CD4-positive, alpha-beta T cell treated with Interleukin-4 for 4 hours (primary cell): ENCODE measurements at regions not wholly inside any gene's neighbourhood (a gene's known extent, or its start where the extent isn't known, plus 50 kb on each side); places are given as distances from the start of the nearest gene placed in this dataset.
"Not testable (repeated sequence)": the region's sequence is repeated elsewhere in the genome, so short reads cannot be mapped to it uniquely, and the experiment has no call there.

ENCODE experiments used
- DNase-seq: peaks from one replicate; pipeline ENCODE4 v3.0.0-alpha.2; 2020

DNA sequence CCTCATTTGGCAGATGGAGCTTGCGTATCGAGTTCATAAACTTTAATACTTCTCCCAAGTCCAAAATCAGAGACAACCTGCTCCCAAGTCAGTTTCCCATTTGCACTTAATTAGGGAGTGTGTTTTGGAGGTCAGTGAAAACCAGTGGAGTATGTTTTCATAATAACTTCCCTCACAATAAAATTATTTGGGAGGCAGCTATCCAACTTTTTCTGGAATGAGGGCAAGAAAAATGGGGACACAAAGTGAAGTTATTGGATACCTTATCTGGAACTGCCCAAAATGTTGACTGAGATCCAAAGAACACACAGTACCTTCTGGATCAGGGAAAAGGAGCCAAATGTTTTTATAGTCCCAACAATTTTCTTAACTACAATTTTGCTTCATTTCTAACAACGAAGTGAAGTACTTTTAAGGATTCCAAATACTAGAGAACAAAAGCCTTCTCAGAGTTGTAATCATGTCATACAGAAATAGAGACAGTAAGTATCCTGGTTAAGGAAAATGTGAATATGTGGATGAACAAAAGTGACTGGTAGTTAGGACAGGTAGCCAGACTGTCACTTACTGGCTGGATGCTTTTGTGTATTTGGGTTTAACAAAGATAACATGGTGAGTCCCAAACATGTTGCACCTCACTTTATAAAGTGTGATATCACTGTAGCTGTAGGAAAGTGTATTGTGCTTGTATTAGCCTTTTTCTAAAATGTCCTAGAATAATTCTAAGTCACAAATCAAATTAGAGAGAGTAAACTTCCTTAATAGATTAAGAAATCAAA is 325.0 kb downstream of the HLX start:
- DNase-seq: no peak

DNA sequence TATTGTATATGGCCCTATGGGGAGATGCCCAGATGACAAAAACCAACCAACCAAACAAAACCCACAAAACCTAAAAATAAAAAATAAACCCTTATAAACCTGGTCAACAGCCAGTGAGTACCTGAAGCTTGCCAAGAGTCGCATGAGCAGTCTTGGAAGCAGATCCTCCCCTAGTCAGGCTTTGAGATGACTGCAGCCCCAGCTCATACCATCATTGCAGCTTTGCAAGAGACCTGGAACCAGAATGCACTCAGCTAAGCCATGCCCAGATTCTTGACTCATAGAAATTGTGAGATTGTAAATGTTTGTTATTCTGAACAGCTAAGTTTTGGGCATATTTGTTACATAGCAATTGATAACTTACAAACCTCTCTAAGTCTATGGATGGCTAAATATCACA is 326.8 kb downstream of the HLX start:
- DNase-seq: no peak

DNA sequence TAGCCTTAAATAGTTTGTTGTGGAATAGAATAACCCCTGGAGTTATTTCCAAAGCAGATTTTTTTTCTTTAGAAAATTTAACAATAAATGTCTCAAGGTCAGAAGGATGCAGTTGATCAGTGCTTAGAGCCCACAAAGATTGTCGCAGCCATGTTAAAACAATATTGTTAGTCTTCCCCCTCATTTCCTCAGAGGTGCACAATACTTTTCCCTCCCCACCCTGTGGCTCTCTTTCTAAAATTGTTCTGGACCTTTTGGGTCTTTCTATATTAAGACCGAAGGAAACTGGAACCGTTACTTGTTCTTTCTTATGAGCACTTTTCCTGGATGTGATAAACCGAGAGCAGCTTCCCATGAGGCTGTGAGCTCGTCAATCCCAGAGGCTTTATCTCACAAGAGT is 333.7 kb downstream of the HLX start:
- no peak for DNase-seq

DNA sequence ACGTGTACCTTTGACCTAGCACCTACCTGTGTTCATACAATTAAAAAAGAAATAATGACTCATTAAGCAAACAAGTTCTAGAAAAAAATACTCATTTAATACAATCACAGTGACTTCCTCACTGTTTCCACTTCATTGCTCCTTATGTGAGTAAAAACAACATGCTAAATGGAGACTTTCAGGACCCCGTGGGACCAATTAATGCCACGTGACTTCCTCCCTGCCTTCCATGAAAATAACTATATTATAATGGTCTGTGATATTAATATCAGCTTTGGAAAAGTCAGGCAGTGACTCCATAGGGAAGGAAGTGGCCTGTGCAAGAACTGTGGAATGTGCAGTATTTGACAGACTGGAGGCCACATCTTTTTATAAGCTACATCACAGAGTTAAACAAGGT is 337.8 kb downstream of the HLX start:
- no peak for DNase-seq

DNA sequence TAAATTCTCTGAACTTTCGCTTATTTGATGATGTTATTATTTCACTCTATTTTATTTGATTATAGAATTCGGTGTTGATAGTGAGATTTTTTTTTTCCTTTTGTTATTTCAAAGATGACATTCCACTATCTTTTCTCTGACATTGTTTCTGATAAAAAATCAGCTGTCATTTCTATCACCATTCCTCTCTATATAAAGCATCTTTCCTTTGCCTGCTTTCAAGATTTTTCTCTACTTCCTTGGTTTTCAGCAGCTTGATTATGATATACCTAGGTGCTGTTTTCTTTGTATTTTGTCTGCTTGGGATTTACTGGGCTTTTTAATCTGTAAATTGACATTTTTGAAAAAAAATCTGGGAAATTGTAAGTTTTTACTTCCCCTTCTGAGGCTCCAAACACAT is 344.0 kb downstream of the HLX start:
- no peak for DNase-seq

DNA sequence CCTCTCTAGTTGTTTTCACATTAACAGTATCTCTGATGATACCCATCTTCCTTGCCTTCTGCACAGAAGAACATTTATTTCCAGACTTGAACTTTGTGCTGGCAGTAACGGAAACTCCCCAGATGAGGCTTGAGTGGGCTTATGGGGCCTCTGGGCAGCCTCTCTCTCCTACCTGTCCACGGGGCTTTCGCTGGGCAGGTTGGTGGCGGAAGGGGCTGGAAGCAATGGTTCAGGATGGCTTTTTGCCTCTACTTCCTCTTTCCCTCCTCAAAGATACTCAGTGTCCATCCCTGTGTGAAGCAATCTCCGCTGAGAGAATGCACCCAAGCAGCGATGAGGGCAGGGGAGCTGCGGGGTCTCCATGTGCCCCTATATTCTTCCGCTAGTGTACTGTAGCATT is 348.2 kb downstream of the HLX start:
- no peak for DNase-seq

DNA sequence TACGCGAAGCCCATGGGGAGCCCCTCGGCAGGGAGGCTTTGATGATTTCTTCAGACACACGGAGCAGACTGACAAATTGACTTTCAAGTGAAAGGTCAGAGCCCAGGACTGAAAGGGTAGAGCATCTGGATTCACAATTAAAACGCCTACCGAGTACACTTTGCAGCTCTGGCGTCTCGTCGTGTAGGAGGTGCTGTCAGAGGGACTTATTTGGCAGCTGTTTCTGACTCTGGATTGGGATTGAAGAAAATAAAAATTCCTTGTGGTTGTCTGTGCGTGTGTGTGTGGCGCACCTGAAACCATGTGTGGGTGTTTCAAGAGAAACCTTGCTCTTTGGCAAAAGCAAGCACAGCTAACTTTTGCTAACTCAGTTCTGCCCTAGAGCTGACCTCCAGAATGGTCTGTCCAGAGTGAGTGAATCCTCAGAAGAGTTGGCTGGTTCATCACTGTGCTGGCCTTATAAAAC is 348.7 kb downstream of the HLX start:
- no peak for DNase-seq

DNA sequence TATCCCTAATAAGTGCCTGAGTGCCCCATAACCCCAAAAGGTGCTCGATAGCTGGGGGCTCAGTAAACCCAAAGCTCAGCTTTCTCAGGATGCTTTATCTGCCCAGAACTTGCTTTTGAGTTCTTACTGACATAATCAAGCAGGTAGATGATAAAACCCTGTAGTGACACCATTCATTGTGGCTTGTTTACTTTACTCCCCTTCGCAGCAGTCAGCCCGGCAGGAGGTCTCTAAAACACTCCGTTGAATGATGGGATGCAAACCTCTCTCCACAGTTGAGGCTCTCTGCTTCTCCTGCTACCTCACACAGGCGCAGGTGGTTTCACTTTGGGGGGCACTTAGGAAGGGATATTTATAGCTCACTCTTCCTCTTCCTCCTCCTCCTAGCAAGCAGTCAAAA is 349.4 kb downstream of the HLX start:
- no peak for DNase-seq

DNA sequence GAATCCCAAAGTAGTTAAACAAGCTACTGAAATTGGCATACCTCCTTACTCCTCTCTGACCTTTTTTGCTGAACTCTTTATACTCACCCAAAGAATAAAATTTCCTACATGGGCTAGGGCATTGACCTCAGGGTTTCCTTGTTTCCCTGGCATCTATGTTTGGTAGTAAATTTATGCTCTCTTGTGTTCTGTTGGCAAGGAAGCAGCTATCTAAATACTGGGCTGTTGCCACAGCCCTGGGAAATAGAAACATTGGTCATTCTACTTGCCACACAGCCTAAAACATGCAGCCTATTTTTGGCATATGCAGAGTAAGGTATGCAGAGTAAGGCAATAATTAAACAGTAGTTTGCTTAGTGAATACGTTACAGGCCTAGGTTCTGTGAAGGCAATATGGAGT is 351.4 kb downstream of the HLX start:
- DNase-seq: no peak

DNA sequence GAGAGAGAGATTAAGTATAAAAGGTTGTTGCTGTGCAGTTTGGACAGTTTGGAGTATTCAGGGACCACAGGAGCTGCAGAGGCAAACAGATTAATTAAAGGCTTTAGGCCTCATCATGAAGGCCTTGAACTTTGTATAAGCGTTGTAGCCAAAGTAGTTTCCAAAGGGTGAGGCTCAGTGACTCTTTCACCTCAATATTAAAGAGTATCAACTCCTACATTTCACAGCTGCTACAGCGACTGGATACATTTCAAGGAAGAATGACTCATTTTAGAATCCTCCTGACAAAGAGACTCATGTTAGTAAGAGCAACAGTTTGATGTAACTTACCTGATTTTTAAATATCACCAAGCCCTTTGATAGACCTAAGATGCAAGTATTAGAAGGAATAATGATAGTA is 355.5 kb downstream of the HLX start:
- DNase-seq: no peak

DNA sequence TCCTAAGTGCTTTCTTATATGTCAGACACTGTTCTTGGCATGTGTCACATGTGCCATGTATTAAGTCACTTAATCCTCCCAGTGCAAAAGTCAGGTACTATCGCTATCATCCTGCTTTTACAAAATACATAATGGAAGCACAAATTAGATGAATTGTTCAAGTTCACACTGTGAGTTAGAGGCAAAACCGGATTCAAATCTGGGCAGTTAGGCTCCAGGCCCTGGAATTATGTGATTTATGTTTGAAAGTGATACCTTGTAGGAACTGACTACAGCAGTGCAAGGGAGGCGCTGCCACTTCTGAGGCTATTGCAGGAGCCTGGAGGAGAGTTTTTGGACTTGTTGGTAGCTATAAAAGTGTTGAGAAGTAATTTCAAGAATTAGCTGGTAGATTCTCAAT is 358.3 kb downstream of the HLX start:
- DNase-seq: no peak

DNA sequence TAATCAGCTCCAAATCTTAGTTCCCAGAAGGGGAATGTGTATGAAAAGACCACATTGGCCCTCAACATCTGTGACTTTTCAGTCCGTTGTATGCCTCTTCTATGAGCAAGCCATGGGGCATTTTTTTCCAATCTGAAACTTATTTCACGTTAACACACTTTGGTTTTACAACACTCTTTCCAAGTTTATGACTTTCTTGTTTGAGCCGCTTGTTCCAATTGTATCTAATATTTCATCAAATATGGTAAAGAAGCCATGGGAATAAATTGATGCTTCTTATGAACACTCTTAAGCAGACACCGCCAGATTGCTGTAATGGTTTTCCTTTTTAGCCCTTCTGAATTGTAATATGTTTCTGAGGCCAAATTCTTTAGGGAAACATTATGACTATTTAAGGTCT is 359.9 kb downstream of the HLX start:
- DNase-seq: no peak

DNA sequence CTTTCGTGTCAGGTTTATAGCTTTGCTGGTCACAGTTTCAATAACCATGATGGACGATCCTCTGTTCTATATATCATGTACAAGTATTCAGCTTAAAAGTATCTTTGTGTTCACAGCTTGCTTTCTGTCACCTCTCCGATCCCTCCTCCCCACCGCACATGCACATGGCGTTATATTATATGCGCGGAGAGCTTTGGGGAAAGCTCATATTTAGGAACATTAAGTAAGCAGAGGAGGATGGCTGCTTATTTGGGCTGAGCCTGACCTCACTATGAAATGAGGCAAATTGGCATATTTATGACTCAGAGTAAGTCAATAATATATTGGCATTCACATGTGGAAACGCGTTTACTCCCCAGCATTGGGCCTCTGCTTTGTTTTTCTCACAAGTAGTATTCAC is 360.5 kb downstream of the HLX start:
- DNase-seq: no peak

DNA sequence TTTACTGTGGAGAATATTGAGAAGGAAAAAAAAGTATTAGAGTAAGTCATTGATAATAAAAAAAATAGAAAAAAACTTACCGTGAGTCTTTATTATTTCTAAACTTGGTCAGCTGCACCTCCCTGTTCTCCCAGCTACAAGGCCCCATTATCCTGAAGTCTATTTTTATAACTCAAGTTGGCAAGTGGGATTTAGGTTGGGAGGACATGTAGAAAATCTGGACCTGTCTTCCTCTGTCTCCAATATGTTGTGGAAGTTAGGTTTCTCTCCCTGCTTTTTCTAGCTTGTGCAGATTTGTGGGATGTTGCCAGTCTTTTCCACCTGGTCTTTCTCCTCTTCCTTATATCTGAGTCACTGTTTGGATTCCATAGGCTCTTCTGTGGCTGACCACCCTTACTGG is 361.4 kb downstream of the HLX start:
- no peak for DNase-seq

DNA sequence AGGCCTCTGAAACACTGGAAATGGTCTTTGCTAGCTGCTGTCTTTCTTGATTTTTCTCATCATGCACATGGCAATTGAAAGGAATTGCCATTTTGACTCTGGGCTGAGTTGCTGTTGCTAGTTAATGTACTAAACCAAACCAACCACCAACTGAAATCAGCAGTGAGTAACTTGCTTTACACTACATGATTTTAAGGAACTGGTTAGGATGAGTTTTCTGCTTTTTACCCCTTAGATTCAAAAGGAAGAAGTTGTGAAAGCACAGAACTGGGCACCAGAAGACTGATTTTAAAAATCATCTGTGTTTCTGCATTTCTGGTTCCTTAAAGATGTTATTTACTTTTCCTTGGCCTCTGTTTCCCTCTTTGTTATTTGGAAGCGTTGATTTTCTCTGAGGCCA is 361.9 kb downstream of the HLX start:
- DNase-seq: no peak

DNA sequence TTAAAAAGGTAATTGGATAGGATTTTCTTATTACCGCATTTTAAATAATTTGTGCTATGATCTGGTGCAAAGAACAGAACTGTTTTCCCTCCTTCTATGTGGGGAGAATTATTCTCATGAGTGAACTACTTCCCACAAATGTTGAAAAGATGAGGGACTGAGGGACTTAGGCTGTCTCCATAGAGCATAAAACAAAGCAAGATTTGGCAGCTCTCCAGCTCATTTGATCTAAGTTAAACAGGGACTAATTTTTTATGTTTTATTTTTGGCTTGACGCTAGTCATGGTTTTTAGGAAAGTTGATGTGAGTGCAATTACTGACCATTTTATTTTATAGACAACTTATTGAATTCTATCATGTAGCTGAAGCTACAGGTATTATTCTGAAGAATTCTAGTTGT is 362.3 kb downstream of the HLX start:
- DNase-seq: no peak

DNA sequence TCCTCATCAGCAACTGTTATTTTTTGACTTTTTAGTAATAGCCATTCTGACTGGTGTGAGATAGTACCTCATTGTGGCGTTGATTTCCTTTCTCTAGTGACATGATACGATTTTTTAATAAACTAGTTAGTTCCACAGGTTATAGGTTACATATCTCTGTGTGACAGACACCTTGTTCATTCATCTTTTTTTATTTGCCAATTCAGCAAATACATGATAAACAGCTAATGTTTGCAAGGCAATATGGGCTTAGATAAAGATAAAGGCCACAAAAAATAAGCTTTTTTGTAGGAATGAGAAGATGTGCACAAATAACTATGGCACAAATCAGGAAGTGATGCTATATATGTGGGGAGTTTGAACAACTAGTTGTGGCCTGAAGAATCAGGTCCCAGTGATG is 366.8 kb downstream of the HLX start:
- DNase-seq: no peak

DNA sequence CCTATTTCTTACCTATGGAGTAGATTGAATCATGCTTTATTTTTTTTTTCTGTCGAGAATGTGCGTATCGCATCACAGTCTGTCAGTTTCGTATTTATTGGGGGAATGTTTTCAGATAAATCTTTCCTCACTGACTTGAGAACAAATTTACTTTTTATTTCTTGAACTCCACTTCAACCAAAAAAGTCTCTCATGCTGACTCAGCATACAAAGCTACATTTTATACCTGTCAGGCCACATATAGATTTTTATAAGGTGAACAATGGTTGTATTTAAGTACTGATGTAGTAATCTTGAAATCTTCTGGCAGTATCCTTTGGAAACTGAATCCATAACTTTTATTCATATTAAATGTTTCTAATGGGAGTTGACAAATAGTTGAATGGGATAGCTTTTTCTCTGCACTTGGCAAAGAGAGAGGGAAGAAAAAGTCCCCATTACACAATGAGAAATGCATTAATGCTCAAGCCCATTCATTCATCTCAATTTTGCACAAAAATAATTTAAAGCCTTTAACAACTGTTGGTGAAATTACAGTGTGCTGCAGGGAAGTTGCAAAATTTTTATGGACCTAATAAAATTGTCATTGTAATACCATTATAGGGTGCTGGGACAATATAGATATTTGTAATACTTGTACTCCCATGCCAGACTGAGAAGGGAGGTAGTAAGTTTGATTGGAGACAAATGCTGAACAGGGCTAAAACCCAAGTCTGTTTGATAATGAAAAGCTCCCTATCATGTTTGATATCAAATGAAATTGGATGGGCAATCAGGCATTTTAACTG is 367.6 kb downstream of the HLX start:
- no peak for DNase-seq

DNA sequence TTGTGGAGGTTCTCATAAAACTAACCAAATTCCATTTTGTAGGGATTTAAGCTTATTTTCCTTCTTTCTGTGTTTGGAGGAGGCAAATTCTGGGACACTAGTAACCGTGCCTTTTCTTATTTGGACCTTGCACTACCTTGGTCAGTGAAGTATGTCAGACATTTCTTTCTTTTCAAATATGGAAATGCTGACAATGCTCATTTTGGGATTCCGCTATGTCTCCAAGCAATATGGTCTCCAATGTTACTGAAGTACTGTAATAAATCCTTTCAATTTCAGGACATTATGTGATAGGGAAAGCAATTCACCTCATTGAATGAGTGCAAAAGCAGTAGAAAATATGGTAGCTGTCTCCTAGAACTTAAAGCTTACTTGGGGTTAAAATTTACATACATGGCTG is 372.3 kb downstream of the HLX start:
- no peak for DNase-seq

DNA sequence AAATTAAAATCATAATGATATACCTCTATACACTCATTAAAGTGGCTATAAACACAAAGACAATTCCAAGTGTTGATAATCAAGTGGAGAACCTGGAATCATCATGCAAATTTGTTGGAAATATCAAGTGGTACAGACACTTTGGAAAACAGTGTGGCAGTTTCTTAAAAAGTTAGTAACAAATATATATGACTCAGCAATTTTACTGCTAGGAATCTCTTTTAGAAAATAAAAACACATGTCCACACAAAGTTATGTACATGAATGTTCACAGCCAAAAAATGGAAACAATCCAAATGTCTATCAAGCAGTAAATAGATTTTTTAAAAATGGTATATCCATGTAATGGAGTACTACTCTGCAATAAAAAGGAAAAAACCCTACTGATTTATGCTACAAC is 375.6 kb downstream of the HLX start:
- DNase-seq: no peak

DNA sequence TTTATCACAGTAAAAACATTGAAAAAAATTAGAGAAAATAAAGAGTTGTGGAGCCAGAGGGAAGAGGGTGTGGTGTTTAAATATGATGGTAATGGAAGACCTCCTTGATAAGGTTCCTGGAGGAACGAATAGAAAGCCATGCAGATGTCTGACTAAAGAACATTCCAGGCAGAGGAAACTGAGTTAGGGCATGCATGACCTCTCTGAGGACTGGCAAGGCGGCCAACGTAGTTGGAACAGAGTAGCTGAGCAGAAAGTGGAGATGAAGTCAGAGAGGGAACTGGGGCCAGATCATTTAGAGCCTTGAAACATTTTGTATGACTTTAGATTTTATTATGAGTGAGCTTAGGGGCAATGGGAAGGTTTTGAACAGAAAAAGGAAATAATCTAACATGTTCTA is 377.5 kb downstream of the HLX start:
- no peak for DNase-seq

DNA sequence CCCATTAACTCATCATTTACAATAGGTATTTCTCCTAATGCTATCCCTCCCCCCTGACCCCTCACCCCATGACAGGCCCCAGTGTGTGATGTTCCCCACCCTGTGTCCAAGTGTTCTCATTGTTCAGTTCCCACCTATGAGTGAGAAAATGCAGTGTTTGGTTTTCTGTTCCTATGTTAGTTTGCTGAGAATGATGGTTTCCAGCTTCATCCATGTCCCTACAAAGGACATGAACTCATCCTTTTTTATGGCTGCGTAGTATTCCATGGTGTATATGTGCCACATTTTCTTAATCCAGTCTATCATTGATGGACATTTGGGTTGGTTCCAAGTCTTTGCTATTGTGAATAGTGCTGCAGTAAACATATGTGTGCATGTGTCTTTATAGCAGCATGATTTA is 378.3 kb downstream of the HLX start:
- DNase-seq: not testable (repeated sequence)

DNA sequence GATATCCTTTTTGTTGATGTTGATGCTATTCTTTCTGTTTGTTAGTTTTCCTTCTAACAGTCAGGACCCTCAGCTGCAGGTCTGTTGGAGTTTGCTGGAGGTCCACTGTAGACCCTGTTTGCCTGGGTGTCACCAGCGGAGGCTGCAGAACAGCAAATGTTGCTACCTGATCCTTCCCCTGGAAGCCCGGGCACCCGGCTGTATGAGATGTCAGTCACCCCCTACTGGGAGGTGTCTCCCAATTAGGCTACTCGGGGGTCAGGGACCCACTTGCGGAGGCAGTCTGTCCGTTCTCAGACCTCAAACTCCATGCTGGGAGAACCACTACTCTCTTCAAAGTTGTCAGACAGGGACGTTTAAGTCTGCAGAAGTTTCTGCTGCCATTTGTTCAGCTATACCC is 383.4 kb downstream of the HLX start:
- DNase-seq: not testable (repeated sequence)
